Panc1 (cell line): ENCODE measurements at regions not wholly inside any gene's neighbourhood (a gene's known extent, or its start where the extent isn't known, plus 50 kb on each side); places are given as distances from the start of the nearest gene placed in this dataset.
A peak's percentile ranks its signal among the peaks of the same experiment; 100 is the strongest.

ENCODE experiments used
- ATAC-seq: fragments of 200-7000 bp; cut with Tn5 transposase; 2 replicates; pipeline ENCODE4 v1.9.1; 2020; ENCODE audit warnings: mild to moderate bottlenecking, moderate library complexity
- BruUV-seq: library from RNA; stranded (reverse); fragments of 400-500 nt; replicated peaks from 2 replicates; lab custom pipeline; 2021; lab: Mats Ljungman, UMichigan
- CTCF ChIA-PET: fragments of 300-600 bp; sonication (Branson Sonifier 250); formaldehyde crosslinking; loops from one replicate; lab custom pipeline; 2022; ENCODE audit warnings: antibody characterized with exemption; lab: Charles Lee
- POLR2A ChIA-PET: fragments of 300-600 bp; sonication (Branson Sonifier 250); formaldehyde crosslinking; loops from one replicate; lab custom pipeline; 2022; ENCODE audit warnings: antibody characterized with exemption; lab: Charles Lee
- DNase-seq: peaks from one replicate; pipeline ENCODE4 v3.0.0-alpha.2; 2010; ENCODE audit warnings: low read depth, low spot score
- H3K27ac ChIP-seq: 2 replicates; pipeline ENCODE4 v1.5.1; 2011; ENCODE audit warnings: mild to moderate bottlenecking, low read length, inconsistent platforms
- H3K27me3 ChIP-seq: fragments of 200-500 bp; sonication (Bioruptor generic); 2 replicates; pipeline ENCODE4 v1.6.0; 2014; ENCODE audit warnings: low read length, inconsistent platforms; ENCODE audit not compliant: control insufficient read depth, insufficient read depth
- H3K36me3 ChIP-seq: fragments of 200-500 bp; sonication (Bioruptor generic); 2 replicates; pipeline ENCODE4 v1.5.1; 2014; ENCODE audit warnings: inconsistent platforms, mild to moderate bottlenecking, low read length, moderate library complexity; ENCODE audit not compliant: control insufficient read depth, insufficient read depth
- H3K4me1 ChIP-seq: 2 replicates; pipeline ENCODE4 v1.5.1; 2011; ENCODE audit warnings: inconsistent platforms, mild to moderate bottlenecking, low read length, moderate library complexity; ENCODE audit not compliant: control insufficient read depth, insufficient read depth
- H3K4me3 ChIP-seq, 2 experiments: 2 replicates each; pipeline ENCODE4 v1.5.1; 2011 to 2012; ENCODE audit warnings: low read depth in 2 of 2, low read length in 2 of 2, mild to moderate bottlenecking in 2 of 2, inconsistent platforms in 1 of 2, moderate library complexity in 1 of 2
- H3K9me3 ChIP-seq: fragments of 200-500 bp; sonication (Bioruptor generic); 2 replicates; pipeline ENCODE4 v1.5.1; 2014; ENCODE audit warnings: low read depth, mild to moderate bottlenecking, inconsistent platforms, low read length, moderate library complexity; ENCODE audit not compliant: control insufficient read depth, insufficient read depth
- CTCF ChIP-seq: fragments of 450-650 bp; IDR thresholded peaks from 2 replicates; pipeline ENCODE4 v1.5.1; 2017; ENCODE audit warnings: mild to moderate bottlenecking
- POLR2AphosphoS5 ChIP-seq: IDR thresholded peaks from 2 replicates; pipeline ENCODE4 v1.6.1; 2012; ENCODE audit warnings: mild to moderate bottlenecking, low read depth, low read length, moderate library complexity
- REST ChIP-seq, 2 experiments: IDR thresholded peaks; 2 replicates each; pipeline ENCODE4 v1.6.1; 2011 to 2012; ENCODE audit warnings: low read depth in 2 of 2, control low read depth in 1 of 2, low read length in 1 of 2, mild to moderate bottlenecking in 1 of 2, moderate library complexity in 1 of 2; ENCODE audit not compliant: insufficient read depth in 1 of 2
- SIN3A ChIP-seq: IDR thresholded peaks from 2 replicates; pipeline ENCODE4 v1.6.1; 2012; ENCODE audit warnings: low read depth, mild to moderate bottlenecking, low read length, moderate library complexity, borderline replicate concordance; ENCODE audit not compliant: insufficient read depth
- TCF7L2 ChIP-seq: IDR thresholded peaks from 2 replicates; pipeline ENCODE4 v1.6.1; 2011; ENCODE audit warnings: mild to moderate bottlenecking, low read depth, low read length, inconsistent platforms
- in situ Hi-C: cut with HindIII; loops from 2 replicates; pipeline ENCODE4 v1.10.0; 2016; ENCODE audit warnings: low sequenced_read_pairs, low pct_unique_long_range_greater_than_20kb
- intact Hi-C: fragments of 100-400 bp; cut with micrococcal nuclease; formaldehyde crosslinking; loops from one replicate; pipeline ENCODE4 v1.10.0; 2022; ENCODE audit not compliant: unreplicated experiment

GRCh38 chr6:56770011-56770520 lies 127.4 kb upstream of the DST start:
- in situ Hi-C loops: no loop called here
- POLR2A ChIA-PET: no interaction called here

GRCh38 chr6:56767892-56768531 lies 125.3 kb upstream of the DST start:
- BruUV-seq: no TSS peak
- Histone ChIP-seq H3K36me3 (no peaks in the 10 kb centered on the region), H3K27ac (0 out of 2 replicates have a peak overlapping the region, but pooled peaks have one; percentile 5), H3K4me3 (no peak overlapping the region), H3K4me1 (peaks cover 53% of the 10 kb centered on the region), H3K27me3 (no peaks in the 10 kb centered on the region), H3K9me3 (no peaks in the 10 kb centered on the region)
- ChIA-PET POLR2A (no interaction called here), CTCF (no interaction called here)
- TF ChIP-seq CTCF: peak; percentile 38; the same call in 1 of the 2 replicates
- no peak for TF ChIP-seq POLR2AphosphoS5
- in situ Hi-C loops (no loop called here), intact Hi-C loops (no loop called here)
- no peak for DNase-seq
- no peak for ATAC-seq

More at GRCh38 chr6:56770011-56770520, 127.4 kb upstream of the DST start:
- H3K9me3 ChIP-seq: no peaks in the 10 kb centered on the region
- H3K4me1 ChIP-seq: peaks cover 49% of the 10 kb centered on the region
- H3K27me3 ChIP-seq: no peaks in the 10 kb centered on the region
- TF ChIP-seq CTCF (no peak), REST (IDR thresholded peaks at IDR 0.05; ENCODE audit: insufficient read depth in 1 of 2, low read depth in 2 of 2, low read length in 1 of 2) (no peak), TCF7L2 (no peak), SIN3A (no peak), POLR2AphosphoS5 (no peak)
- DNase-seq: no peak
- H3K36me3 ChIP-seq: no peaks in the 10 kb centered on the region
- intact Hi-C loops: no loop called here
- ATAC-seq: no peak
- BruUV-seq: no TSS peak
- CTCF ChIA-PET: interaction anchor here (1.0 kb wide), 1 partner anchor 82 kb away, joined by 3 read pairs; no protein-coding TSS in a partner anchor
- peak overlapping the region; percentile 30; the same call in 1 of the 2 replicates for H3K27ac ChIP-seq
- no peak overlapping the region for H3K4me3 ChIP-seq
